ENCODE measurements at regions not wholly inside any gene's neighbourhood (a gene's known extent, or its start where the extent isn't known, plus 50 kb on each side); places are given as distances from the start of the nearest gene placed in this dataset.

- no peak for TF ChIP-seq TAF1 (conservative IDR thresholded peaks at IDR 0.05)
- TF ChIP-seq CTCF (IDR thresholded peaks at IDR 0.05; ENCODE audit: low read depth, low read length, missing input control) = no peak
- TF ChIP-seq SP1 (IDR thresholded peaks at IDR 0.05) = no peak
- no peak for TF ChIP-seq MAX (IDR thresholded peaks at IDR 0.05)
- no peak for TF ChIP-seq RAD21 (IDR thresholded peaks at IDR 0.05)
- no peak for TF ChIP-seq JUND (IDR thresholded peaks at IDR 0.05)
- no peak for TF ChIP-seq HNF4A (conservative IDR thresholded peaks at IDR 0.05)
- TF ChIP-seq, protein P1, sequence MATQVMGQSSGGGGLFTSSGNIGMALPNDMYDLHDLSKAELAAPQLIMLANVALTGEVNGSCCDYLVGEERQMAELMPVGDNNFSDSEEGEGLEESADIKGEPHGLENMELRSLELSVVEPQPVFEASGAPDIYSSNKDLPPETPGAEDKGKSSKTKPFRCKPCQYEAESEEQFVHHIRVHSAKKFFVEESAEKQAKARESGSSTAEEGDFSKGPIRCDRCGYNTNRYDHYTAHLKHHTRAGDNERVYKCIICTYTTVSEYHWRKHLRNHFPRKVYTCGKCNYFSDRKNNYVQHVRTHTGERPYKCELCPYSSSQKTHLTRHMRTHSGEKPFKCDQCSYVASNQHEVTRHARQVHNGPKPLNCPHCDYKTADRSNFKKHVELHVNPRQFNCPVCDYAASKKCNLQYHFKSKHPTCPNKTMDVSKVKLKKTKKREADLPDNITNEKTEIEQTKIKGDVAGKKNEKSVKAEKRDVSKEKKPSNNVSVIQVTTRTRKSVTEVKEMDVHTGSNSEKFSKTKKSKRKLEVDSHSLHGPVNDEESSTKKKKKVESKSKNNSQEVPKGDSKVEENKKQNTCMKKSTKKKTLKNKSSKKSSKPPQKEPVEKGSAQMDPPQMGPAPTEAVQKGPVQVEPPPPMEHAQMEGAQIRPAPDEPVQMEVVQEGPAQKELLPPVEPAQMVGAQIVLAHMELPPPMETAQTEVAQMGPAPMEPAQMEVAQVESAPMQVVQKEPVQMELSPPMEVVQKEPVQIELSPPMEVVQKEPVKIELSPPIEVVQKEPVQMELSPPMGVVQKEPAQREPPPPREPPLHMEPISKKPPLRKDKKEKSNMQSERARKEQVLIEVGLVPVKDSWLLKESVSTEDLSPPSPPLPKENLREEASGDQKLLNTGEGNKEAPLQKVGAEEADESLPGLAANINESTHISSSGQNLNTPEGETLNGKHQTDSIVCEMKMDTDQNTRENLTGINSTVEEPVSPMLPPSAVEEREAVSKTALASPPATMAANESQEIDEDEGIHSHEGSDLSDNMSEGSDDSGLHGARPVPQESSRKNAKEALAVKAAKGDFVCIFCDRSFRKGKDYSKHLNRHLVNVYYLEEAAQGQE (IDR thresholded peaks at IDR 0.05) = no peak
These were observed 175.6 kb downstream of the MTHFS start for GRCh38 chr15:79721256-79721655.

All from liver (tissue), 3 donors.